Smooth muscle cell (in vitro differentiated cells): ENCODE measurements at regions not wholly inside any gene's neighbourhood (a gene's known extent, or its start where the extent isn't known, plus 50 kb on each side); places are given as distances from the start of the nearest gene placed in this dataset.

Experiments used
- DNase-seq: peaks from one replicate; lab custom pipeline; 2025; ENCODE audit not compliant: unreplicated experiment; lab: John Stamatoyannopoulos, UW
- H2AFZ ChIP-seq: fragments of 200-600 bp; sonication (generic); 2 replicates; pipeline ENCODE4 v1.6.0; 2016; ENCODE audit warnings: antibody characterized with exemption, low read depth, mild to moderate bottlenecking
- H3F3A ChIP-seq: fragments of 200-600 bp; sonication (generic); 2 replicates; pipeline ENCODE4 v1.6.0; 2017; ENCODE audit warnings: antibody characterized with exemption, low read depth
- H3K27ac ChIP-seq: fragments of 200-600 bp; sonication (generic); 2 replicates; pipeline ENCODE4 v1.5.1; 2016; ENCODE audit warnings: low read depth, mild to moderate bottlenecking
- H3K27me3 ChIP-seq: fragments of 200-600 bp; sonication (generic); 2 replicates; pipeline ENCODE4 v1.6.1; 2016; ENCODE audit warnings: low read depth, mild to moderate bottlenecking
- H3K36me3 ChIP-seq: fragments of 200-600 bp; sonication (generic); 2 replicates; pipeline ENCODE4 v1.5.1; 2016; ENCODE audit warnings: low read depth
- H3K4me1 ChIP-seq: fragments of 200-600 bp; sonication (generic); 2 replicates; pipeline ENCODE4 v1.5.1; 2016; ENCODE audit warnings: low read depth
- H3K4me2 ChIP-seq: fragments of 200-600 bp; sonication (generic); 2 replicates; pipeline ENCODE4 v1.6.0; 2016; ENCODE audit warnings: mild to moderate bottlenecking
- H3K4me3 ChIP-seq: fragments of 200-600 bp; sonication (generic); 2 replicates; pipeline ENCODE4 v1.5.1; 2016; ENCODE audit warnings: mild to moderate bottlenecking
- H3K79me2 ChIP-seq: fragments of 200-600 bp; sonication (generic); 2 replicates; pipeline ENCODE4 v1.6.0; 2016; ENCODE audit warnings: low read depth, mild to moderate bottlenecking
- H3K9ac ChIP-seq: fragments of 200-600 bp; sonication (generic); 2 replicates; pipeline ENCODE4 v1.6.0; 2016; ENCODE audit warnings: low read depth
- H3K9me3 ChIP-seq: fragments of 200-600 bp; sonication (generic); replicated peaks from 2 replicates; pipeline ENCODE4 v1.5.1; 2016; ENCODE audit warnings: low read depth
- H4K20me1 ChIP-seq: fragments of 200-600 bp; sonication (generic); 2 replicates; pipeline ENCODE4 v1.6.0; 2016; ENCODE audit warnings: low read depth
- CTCF ChIP-seq: fragments of 200-600 bp; sonication (generic); IDR thresholded peaks from 2 replicates; pipeline ENCODE4 v1.5.1; 2017; ENCODE audit warnings: borderline replicate concordance, mild to moderate bottlenecking, antibody characterized with exemption; ENCODE audit not compliant: insufficient read depth, poor library complexity, severe bottlenecking
- WGBS: methylation state at CpG from one replicate; pipeline ENCODE4 v1.1.7; 2016; ENCODE audit warnings: low lambda C conversion rate; 5-methylcytosine and 5-hydroxymethylcytosine counted together

GRCh38 chr2:174692256-174692919 lies 71.9 kb downstream of the CHRNA1 start:
- Histone ChIP-seq H3K9ac (no peak overlapping the region), H4K20me1 (no peaks in the 10 kb centered on the region), H3K36me3 (no peaks in the 10 kb centered on the region), H3F3A (no peaks in the 10 kb centered on the region), H3K27ac (no peak overlapping the region), H3K9me3 (no peaks in the 10 kb centered on the region), H3K4me2 (no peak overlapping the region), H3K27me3 (no peaks in the 10 kb centered on the region), H3K4me1 (no peaks in the 10 kb centered on the region), H2AFZ (no peak overlapping the region), H3K4me3 (no peak overlapping the region), H3K79me2 (no peaks in the 10 kb centered on the region)
- TF ChIP-seq CTCF: no peak
- DNase-seq: no peak
- 87% methylated on average over 5 of the region's 5 CpGs for WGBS

- Histone ChIP-seq H3K4me1 (no peaks in the 10 kb centered on the region), H3K27me3 (no peaks in the 10 kb centered on the region), H3K79me2 (no peaks in the 10 kb centered on the region), H3K27ac (no peak overlapping the region), H3K9me3 (no peaks in the 10 kb centered on the region), H3K4me2 (no peak overlapping the region), H4K20me1 (no peaks in the 10 kb centered on the region), H2AFZ (no peak overlapping the region), H3F3A (no peaks in the 10 kb centered on the region), H3K4me3 (no peak overlapping the region), H3K36me3 (no peaks in the 10 kb centered on the region), H3K9ac (no peak overlapping the region)
- WGBS: 80% methylated on average over 4 of the region's 4 CpGs
- TF ChIP-seq CTCF: no peak
- no peak for DNase-seq
Observed at GRCh38 chr2:174691201-174691779, 73.0 kb downstream of the CHRNA1 start.

- DNase-seq: no peak
- Histone ChIP-seq H3F3A (no peaks in the 10 kb centered on the region), H3K27ac (no peak overlapping the region), H3K4me2 (no peak overlapping the region), H3K4me3 (no peak overlapping the region), H3K9me3 (no peaks in the 10 kb centered on the region), H3K36me3 (no peaks in the 10 kb centered on the region), H3K79me2 (no peaks in the 10 kb centered on the region), H3K9ac (no peak overlapping the region), H2AFZ (no peak overlapping the region), H3K27me3 (no peaks in the 10 kb centered on the region), H3K4me1 (no peaks in the 10 kb centered on the region), H4K20me1 (no peaks in the 10 kb centered on the region)
- TF ChIP-seq CTCF: no peak
- WGBS: 91% methylated on average over 3 of the region's 3 CpGs
Observed at GRCh38 chr2:174690026-174690425, 74.2 kb downstream of the CHRNA1 start.

GRCh38 chr2:174688079-174688478 lies 76.2 kb downstream of the CHRNA1 start:
- H2AFZ ChIP-seq: no peak overlapping the region
- H3K9ac ChIP-seq: no peak overlapping the region
- H4K20me1 ChIP-seq: no peaks in the 10 kb centered on the region
- H3F3A ChIP-seq: no peaks in the 10 kb centered on the region
- H3K9me3 ChIP-seq: no peaks in the 10 kb centered on the region
- no peak overlapping the region for H3K27ac ChIP-seq
- WGBS: 53% methylated on average over 2 of the region's 2 CpGs
- no peak overlapping the region for H3K4me2 ChIP-seq
- peak; percentile 50 for TF ChIP-seq CTCF
- no peaks in the 10 kb centered on the region for H3K79me2 ChIP-seq
- no peak for DNase-seq
- H3K4me3 ChIP-seq: no peak overlapping the region
- no peaks in the 10 kb centered on the region for H3K27me3 ChIP-seq
- H3K4me1 ChIP-seq: no peaks in the 10 kb centered on the region
- H3K36me3 ChIP-seq: no peaks in the 10 kb centered on the region
